Activated B cell treated with CpG ODN at 0.5 μM for 24 hours (primary cell): ENCODE measurements at regions not wholly inside any gene's neighbourhood (a gene's known extent, or its start where the extent isn't known, plus 50 kb on each side); places are given as distances from the start of the nearest gene placed in this dataset.

Experiments
- ATAC-seq: fragments of 200-7000 bp; cut with Tn5 transposase; one replicate; pipeline ENCODE4 v1.10.0; 2021; ENCODE audit warnings: low read depth, mild to moderate bottlenecking, moderate library complexity
- CTCF ChIA-PET: fragments of 350-600 bp; sonication (Branson Sonifier 250); formaldehyde crosslinking; loops from one replicate; lab custom pipeline; 2021; ENCODE audit warnings: antibody characterized with exemption; lab: Charles Lee
- POLR2A ChIA-PET: fragments of 350-600 bp; sonication (Branson Sonifier 250); formaldehyde crosslinking; loops from one replicate; lab custom pipeline; 2021; ENCODE audit warnings: antibody characterized with exemption; lab: Charles Lee
- DNase-seq: peaks from one replicate; pipeline ENCODE4 v3.0.0; 2022
- H3K27ac Mint-ChIP-seq: one replicate; pipeline ENCODE4 v1.8.0; 2020; ENCODE audit warnings: mixed read lengths
- H3K27me3 Mint-ChIP-seq: one replicate; pipeline ENCODE4 v1.8.0; 2021; ENCODE audit warnings: mixed read lengths
- H3K36me3 Mint-ChIP-seq: one replicate; pipeline ENCODE4 v1.8.0; 2021; ENCODE audit warnings: low read depth, mixed read lengths
- H3K4me1 Mint-ChIP-seq: one replicate; pipeline ENCODE4 v1.8.0; 2021; ENCODE audit warnings: mixed read lengths
- H3K4me3 Mint-ChIP-seq: one replicate; pipeline ENCODE4 v1.8.0; 2020; ENCODE audit warnings: mild to moderate bottlenecking, mixed read lengths
- H3K9me3 Mint-ChIP-seq: one replicate; pipeline ENCODE4 v1.8.0; 2020; ENCODE audit warnings: mixed read lengths
- intact Hi-C: fragments of 100-400 bp; cut with micrococcal nuclease; formaldehyde crosslinking; loops from one replicate; pipeline ENCODE4 v1.15.1; 2024
- TF ChIP-seq, protein P1 (sequence below): fragments of 200-600 bp; IDR thresholded peaks from one replicate; pipeline ENCODE4 v1.8.0; 2022; ENCODE audit warnings: antibody characterized with exemption, mild to moderate bottlenecking

- ChIA-PET POLR2A (no interaction called here), CTCF (no interaction called here)
- Mint-ChIP-seq H3K4me1 (no peaks in the 10 kb centered on the region), H3K4me3 (no peak overlapping the region), H3K27ac (no peak overlapping the region), H3K9me3 (no peaks in the 10 kb centered on the region), H3K36me3 (no peaks in the 10 kb centered on the region), H3K27me3 (peaks cover 6% of the 10 kb centered on the region)
- intact Hi-C loops: no loop called here
- no peak for DNase-seq
- TF ChIP-seq, protein P1, sequence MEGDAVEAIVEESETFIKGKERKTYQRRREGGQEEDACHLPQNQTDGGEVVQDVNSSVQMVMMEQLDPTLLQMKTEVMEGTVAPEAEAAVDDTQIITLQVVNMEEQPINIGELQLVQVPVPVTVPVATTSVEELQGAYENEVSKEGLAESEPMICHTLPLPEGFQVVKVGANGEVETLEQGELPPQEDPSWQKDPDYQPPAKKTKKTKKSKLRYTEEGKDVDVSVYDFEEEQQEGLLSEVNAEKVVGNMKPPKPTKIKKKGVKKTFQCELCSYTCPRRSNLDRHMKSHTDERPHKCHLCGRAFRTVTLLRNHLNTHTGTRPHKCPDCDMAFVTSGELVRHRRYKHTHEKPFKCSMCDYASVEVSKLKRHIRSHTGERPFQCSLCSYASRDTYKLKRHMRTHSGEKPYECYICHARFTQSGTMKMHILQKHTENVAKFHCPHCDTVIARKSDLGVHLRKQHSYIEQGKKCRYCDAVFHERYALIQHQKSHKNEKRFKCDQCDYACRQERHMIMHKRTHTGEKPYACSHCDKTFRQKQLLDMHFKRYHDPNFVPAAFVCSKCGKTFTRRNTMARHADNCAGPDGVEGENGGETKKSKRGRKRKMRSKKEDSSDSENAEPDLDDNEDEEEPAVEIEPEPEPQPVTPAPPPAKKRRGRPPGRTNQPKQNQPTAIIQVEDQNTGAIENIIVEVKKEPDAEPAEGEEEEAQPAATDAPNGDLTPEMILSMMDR: no peak
- ATAC-seq: no peak
These were observed 506.9 kb downstream of the PTPRU start for GRCh38 chr1:29743264-29743663.

- intact Hi-C loops: no loop called here
- Mint-ChIP-seq H3K36me3 (no peaks in the 10 kb centered on the region), H3K27me3 (peaks cover 6% of the 10 kb centered on the region), H3K27ac (no peak overlapping the region), H3K4me3 (no peak overlapping the region), H3K9me3 (no peaks in the 10 kb centered on the region), H3K4me1 (no peaks in the 10 kb centered on the region)
- ChIA-PET POLR2A (no interaction called here), CTCF (no interaction called here)
- TF ChIP-seq, protein P1: no peak
- ATAC-seq (no peak), DNase-seq (no peak)
These were observed 502.9 kb downstream of the PTPRU start for GRCh38 chr1:29739176-29739575.

GRCh38 chr1:29736582-29737188, 500.4 kb downstream of the PTPRU start:
- POLR2A ChIA-PET: no interaction called here
- CTCF ChIA-PET: no interaction called here
- Mint-ChIP-seq H3K27ac (no peak overlapping the region), H3K4me3 (no peak overlapping the region), H3K27me3 (peaks cover 13% of the 10 kb centered on the region), H3K9me3 (no peaks in the 10 kb centered on the region), H3K4me1 (no peaks in the 10 kb centered on the region), H3K36me3 (no peaks in the 10 kb centered on the region)
- TF ChIP-seq, protein P1: no peak
- no peak for ATAC-seq
- no peak for DNase-seq
- intact Hi-C loops: no loop called here

- Mint-ChIP-seq H3K36me3 (no peaks in the 10 kb centered on the region), H3K4me1 (no peaks in the 10 kb centered on the region), H3K27me3 (peaks cover 9% of the 10 kb centered on the region), H3K4me3 (no peak overlapping the region), H3K27ac (no peak overlapping the region), H3K9me3 (no peaks in the 10 kb centered on the region)
- TF ChIP-seq, protein P1: no peak
- CTCF ChIA-PET: no interaction called here
- POLR2A ChIA-PET: no interaction called here
- DNase-seq (no peak), ATAC-seq (no peak)
- intact Hi-C loops: no loop called here
These were observed 496.1 kb downstream of the PTPRU start for GRCh38 chr1:29732453-29732852.

DNA sequence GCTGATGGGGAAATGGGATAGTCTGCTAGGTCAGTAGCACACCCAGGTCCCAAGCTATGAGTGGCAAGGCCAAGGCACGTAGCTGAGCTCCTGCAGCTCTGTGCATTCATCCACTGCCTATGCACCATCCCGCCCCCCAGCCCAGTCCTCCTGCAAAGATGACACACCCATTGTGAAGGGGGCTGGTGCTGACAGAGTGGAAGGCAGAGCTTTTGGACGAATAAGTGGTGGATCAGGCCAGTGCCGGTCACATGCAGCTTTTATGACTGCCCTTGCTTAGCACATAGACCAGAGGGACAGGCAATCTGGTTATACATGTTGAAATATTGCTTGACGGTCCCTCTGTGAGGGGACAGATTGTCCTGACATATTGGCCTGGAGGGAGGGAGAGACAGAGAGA, 494.3 kb downstream of the PTPRU start:
- H3K4me1 Mint-ChIP-seq: no peaks in the 10 kb centered on the region
- intact Hi-C loops: no loop called here
- no peaks in the 10 kb centered on the region for H3K36me3 Mint-ChIP-seq
- ChIA-PET POLR2A (interaction anchor here (0.6 kb wide), 1 partner anchor 41 kb away, joined by 3 read pairs; no protein-coding TSS in a partner anchor), CTCF (no interaction called here)
- DNase-seq (no peak), ATAC-seq (no peak)
- TF ChIP-seq, protein P1: no peak
- H3K9me3 Mint-ChIP-seq: no peaks in the 10 kb centered on the region
- peaks cover 13% of the 10 kb centered on the region for H3K27me3 Mint-ChIP-seq
- no peak overlapping the region for H3K4me3 Mint-ChIP-seq
- H3K27ac Mint-ChIP-seq: no peak overlapping the region
